Uterus (tissue), 3 donors: ENCODE measurements at regions not wholly inside any gene's neighbourhood (a gene's known extent, or its start where the extent isn't known, plus 50 kb on each side); places are given as distances from the start of the nearest gene placed in this dataset.
"Not testable (repeated sequence)": the region's sequence is repeated elsewhere in the genome, so short reads cannot be mapped to it uniquely, and the experiment has no call there.

Experiments used
- DNase-seq, 2 donors: peaks; one replicate each; pipeline ENCODE4 v3.0.0-alpha.2; 2019 to 2020
- H3K27ac ChIP-seq, 2 donors: fragments of 200-600 bp; sonication (generic); 1 replicate in 1 of 2; 2 replicates in 1 of 2; pipeline ENCODE4 v1.5.1; 2016 to 2018
- H3K27me3 ChIP-seq, 2 donors: fragments of 200-600 bp; sonication (generic); one replicate each; pipeline ENCODE4 v1.5.1; 2018 to 2019; ENCODE audit warnings: control low read depth in 1 of 2
- H3K36me3 ChIP-seq, 2 donors: fragments of 200-600 bp; sonication (generic); one replicate each; pipeline ENCODE4 v1.5.1; 2019; ENCODE audit warnings: control low read depth in 1 of 2
- H3K4me1 ChIP-seq, 2 donors: fragments of 200-600 bp; sonication (generic); one replicate each; pipeline ENCODE4 v1.5.1; 2018 to 2019; ENCODE audit warnings: control low read depth in 1 of 2
- H3K4me3 ChIP-seq, 2 donors: fragments of 200-600 bp; sonication (generic); 1 replicate in 1 of 2; 2 replicates in 1 of 2; pipeline ENCODE4 v1.5.1; 2018 to 2019; ENCODE audit warnings: mild to moderate bottlenecking in 1 of 2
- H3K9me3 ChIP-seq, 2 donors: fragments of 200-600 bp; sonication (generic); one replicate each; pipeline ENCODE4 v1.5.1; 2019; ENCODE audit warnings: control low read depth in 1 of 2
- CTCF ChIP-seq, 4 experiments: fragments of 200-600 bp in 2 of 4; fragments of 450-650 bp in 2 of 4; sonication (generic) in 2 of 4; IDR thresholded peaks; one replicate each; pipeline ENCODE4 v1.5.1; 2016 to 2019; ENCODE audit warnings: antibody characterized with exemption in 4 of 4, mild to moderate bottlenecking in 2 of 4, moderate library complexity in 1 of 4
- POLR2A ChIP-seq, 2 donors: fragments of 450-650 bp; IDR thresholded peaks; one replicate each; pipeline ENCODE4 v1.6.1; 2016; ENCODE audit warnings: antibody characterized with exemption in 2 of 2, mild to moderate bottlenecking in 1 of 2, moderate library complexity in 1 of 2
- intact Hi-C: fragments of 100-400 bp; cut with DNase I; formaldehyde crosslinking; loops from one replicate; pipeline ENCODE4 v1.15.1; 2023; ENCODE audit warnings: low total_unique reads
- donor health status: DM: yes; HTN: yes; CAD: no.

- Histone ChIP-seq H3K27ac (no peak overlapping the region), H3K4me3 (no peak overlapping the region)
- TF ChIP-seq POLR2A (IDR thresholded peaks at IDR 0.05) (no peak), CTCF (IDR thresholded peaks at IDR 0.05) (no peak)
Measured at GRCh38 chr20:55333798-55334197, 671.5 kb downstream of the CBLN4 start.

GRCh38 chr20:55329108-55329507 lies 676.2 kb downstream of the CBLN4 start:
- intact Hi-C loops = no loop called here
- DNase-seq = no peak
- Histone ChIP-seq H3K36me3 (no peaks in the 10 kb centered on the region), H3K27me3 (no peaks in the 10 kb centered on the region), H3K4me1 (no peaks in the 10 kb centered on the region), H3K27ac (no peak overlapping the region), H3K9me3 (no peaks in the 10 kb centered on the region), H3K4me3 (no peak overlapping the region)
- TF ChIP-seq POLR2A (IDR thresholded peaks at IDR 0.05) = no peak
- TF ChIP-seq CTCF (IDR thresholded peaks at IDR 0.05) = no peak

More at GRCh38 chr20:55333798-55334197, 671.5 kb downstream of the CBLN4 start:
- Histone ChIP-seq H3K36me3 (no peaks in the 10 kb centered on the region), H3K27me3 (no peaks in the 10 kb centered on the region), H3K9me3 (no peaks in the 10 kb centered on the region), H3K4me1 (no peaks in the 10 kb centered on the region)
- intact Hi-C loops = no loop called here
- no peak for DNase-seq

- Histone ChIP-seq H3K36me3 (no peaks in the 10 kb centered on the region), H3K27ac (no peak overlapping the region), H3K4me1 (no peaks in the 10 kb centered on the region), H3K4me3 (no peak overlapping the region), H3K9me3 (no peaks in the 10 kb centered on the region), H3K27me3 (no peaks in the 10 kb centered on the region)
- no peak for TF ChIP-seq POLR2A (IDR thresholded peaks at IDR 0.05)
- intact Hi-C loops = no loop called here
- DNase-seq = no peak
Measured at GRCh38 chr20:55322745-55323144, 682.6 kb downstream of the CBLN4 start.

DNA sequence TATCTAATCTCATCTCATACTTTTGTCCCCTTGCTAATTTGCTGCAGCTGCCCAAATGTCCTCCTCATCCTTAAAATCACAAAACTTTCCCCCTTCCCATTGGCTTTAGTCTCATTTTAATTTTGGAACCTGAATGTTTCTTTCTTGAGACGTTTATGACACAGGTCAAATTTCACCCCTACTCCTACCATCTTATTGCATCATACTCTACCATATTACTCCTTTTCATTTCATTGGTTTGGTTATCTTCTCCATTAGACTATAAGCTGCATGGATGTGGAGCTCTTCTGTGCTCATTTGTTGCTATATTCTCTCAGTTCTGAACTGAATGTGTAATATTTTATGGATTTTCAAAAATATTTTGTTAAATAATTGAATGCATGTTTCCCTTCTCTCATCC lies 688.6 kb downstream of the CBLN4 start:
- no peaks in the 10 kb centered on the region for H3K27me3 ChIP-seq
- TF ChIP-seq POLR2A (IDR thresholded peaks at IDR 0.05) = no peak
- TF ChIP-seq CTCF (IDR thresholded peaks at IDR 0.05) = no peak
- no peak for DNase-seq
- H3K27ac ChIP-seq = no peak overlapping the region
- no peaks in the 10 kb centered on the region for H3K36me3 ChIP-seq
- no peaks in the 10 kb centered on the region for H3K9me3 ChIP-seq
- intact Hi-C loops = no loop called here
- H3K4me1 ChIP-seq = no peaks in the 10 kb centered on the region
- no peak overlapping the region for H3K4me3 ChIP-seq

DNA sequence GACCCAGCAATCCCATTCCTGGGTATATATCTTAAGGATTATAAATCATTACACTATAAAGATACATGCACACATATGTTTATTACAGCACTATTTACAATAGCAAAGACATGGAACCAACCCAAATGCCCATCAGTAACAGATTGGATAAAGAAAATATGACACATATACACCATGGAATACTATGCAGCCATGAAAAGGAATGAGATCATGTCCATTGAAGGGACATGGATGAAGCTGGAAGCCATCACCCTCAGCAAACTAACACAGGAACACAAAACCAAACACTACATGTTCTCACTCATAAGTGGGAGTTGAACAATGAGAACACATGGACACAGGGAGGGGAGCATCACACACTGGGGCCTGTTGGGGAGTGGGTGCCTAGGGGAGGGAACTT lies 694.5 kb downstream of the CBLN4 start:
- intact Hi-C loops, DNase-seq: not testable (repeated sequence)

GRCh38 chr20:55291261-55291660 lies 714.1 kb downstream of the CBLN4 start:
- Histone ChIP-seq H3K27me3 (no peaks in the 10 kb centered on the region), H3K27ac (no peak overlapping the region), H3K9me3 (no peaks in the 10 kb centered on the region), H3K4me1 (no peaks in the 10 kb centered on the region), H3K4me3 (no peak overlapping the region), H3K36me3 (no peaks in the 10 kb centered on the region)
- TF ChIP-seq POLR2A (IDR thresholded peaks at IDR 0.05) (no peak), CTCF (IDR thresholded peaks at IDR 0.05) (no peak)
- intact Hi-C loops = no loop called here
- DNase-seq = no peak

More for the DNA sequence above, 694.5 kb downstream of the CBLN4 start:
- H3K4me1 ChIP-seq, H3K4me3 ChIP-seq, H3K27me3 ChIP-seq, H3K36me3 ChIP-seq, H3K9me3 ChIP-seq, H3K27ac ChIP-seq: not testable (repeated sequence)
